HG03108 (cell line): ENCODE measurements at regions not wholly inside any gene's neighbourhood (a gene's known extent, or its start where the extent isn't known, plus 50 kb on each side); places are given as distances from the start of the nearest gene placed in this dataset.

Source experiments
- ATAC-seq: cut with Tn5 transposase; IDR thresholded peaks from one replicate; pipeline ENCODE4 v1.9.1; 2021; ENCODE audit warnings: moderate library complexity; ENCODE audit not compliant: unreplicated experiment

- no peak for ATAC-seq
Measured at GRCh38 chr7:31398815-31399214, 58.3 kb upstream of the NEUROD6 start.

- ATAC-seq: no peak
Measured at GRCh38 chr7:31407178-31407676, 66.7 kb upstream of the NEUROD6 start.

GRCh38 chr7:31408140-31408729 is 67.7 kb upstream of the NEUROD6 start:
- ATAC-seq: no peak

- ATAC-seq: no peak
Measured at GRCh38 chr7:31410265-31410664, 69.7 kb upstream of the NEUROD6 start.

GRCh38 chr7:31411416-31411815 is 70.9 kb upstream of the NEUROD6 start:
- no peak for ATAC-seq

- no peak for ATAC-seq
Measured at GRCh38 chr7:31413766-31414165, 73.2 kb upstream of the NEUROD6 start.

- no peak for ATAC-seq
Measured at GRCh38 chr7:31416381-31416870, 75.9 kb upstream of the NEUROD6 start.

- no peak for ATAC-seq
Measured at GRCh38 chr7:31418928-31419327, 78.4 kb upstream of the NEUROD6 start.

- no peak for ATAC-seq
Measured at GRCh38 chr7:31419505-31420055, 79.1 kb upstream of the NEUROD6 start.

GRCh38 chr7:31420948-31421347 is 80.4 kb upstream of the NEUROD6 start:
- ATAC-seq: no peak

GRCh38 chr7:31421607-31422006 is 81.1 kb upstream of the NEUROD6 start:
- ATAC-seq: no peak

GRCh38 chr7:31423994-31424393 is 83.5 kb upstream of the NEUROD6 start:
- ATAC-seq: no peak

- ATAC-seq: no peak
Measured at GRCh38 chr7:31432176-31432575, 81.7 kb upstream of the ITPRID1 start.

GRCh38 chr7:31432836-31433340 is 81.0 kb upstream of the ITPRID1 start:
- no peak for ATAC-seq

- no peak for ATAC-seq
Measured at GRCh38 chr7:31437250-31437865, 76.5 kb upstream of the ITPRID1 start.

GRCh38 chr7:31439165-31439564 is 74.7 kb upstream of the ITPRID1 start:
- ATAC-seq: no peak

- no peak for ATAC-seq
Measured at GRCh38 chr7:31440511-31440910, 73.4 kb upstream of the ITPRID1 start.

- no peak for ATAC-seq
Measured at GRCh38 chr7:31442626-31443025, 71.3 kb upstream of the ITPRID1 start.

GRCh38 chr7:31443457-31443856 is 70.4 kb upstream of the ITPRID1 start:
- ATAC-seq: peak; percentile 81

GRCh38 chr7:31444196-31444595 is 69.7 kb upstream of the ITPRID1 start:
- ATAC-seq: no peak

GRCh38 chr7:31445686-31446355 is 68.1 kb upstream of the ITPRID1 start:
- ATAC-seq: no peak

GRCh38 chr7:31448649-31449048 is 65.2 kb upstream of the ITPRID1 start:
- ATAC-seq: no peak
